Osteoblast (primary cell): ENCODE measurements at regions not wholly inside any gene's neighbourhood (a gene's known extent, or its start where the extent isn't known, plus 50 kb on each side); places are given as distances from the start of the nearest gene placed in this dataset.
A peak's percentile ranks its signal among the peaks of the same experiment; 100 is the strongest.

Experiments used
- DNase-seq: peaks from one replicate; pipeline ENCODE4 v3.0.0; 2011; ENCODE audit warnings: low spot score, mixed read lengths; ENCODE audit not compliant: insufficient read length; ENCODE audit errors: missing footprints
- H2AFZ ChIP-seq: 2 replicates; pipeline ENCODE4 v1.6.0; 2011; ENCODE audit warnings: mild to moderate bottlenecking, low read length
- H3K27ac ChIP-seq: 2 replicates; pipeline ENCODE4 v1.5.1; 2011; ENCODE audit warnings: mild to moderate bottlenecking, low read depth, low read length, moderate library complexity
- H3K27me3 ChIP-seq: 2 replicates; pipeline ENCODE4 v1.6.0; 2012; ENCODE audit warnings: mild to moderate bottlenecking, control low read depth, inconsistent platforms, low read length, moderate library complexity; ENCODE audit not compliant: insufficient read depth
- H3K36me3 ChIP-seq: 2 replicates; pipeline ENCODE4 v1.5.1; 2011; ENCODE audit warnings: mild to moderate bottlenecking, low read length, control low read depth, moderate library complexity; ENCODE audit not compliant: insufficient read depth
- H3K4me1 ChIP-seq: 2 replicates; pipeline ENCODE4 v1.5.1; 2011; ENCODE audit warnings: mild to moderate bottlenecking, low read length, control low read depth, moderate library complexity; ENCODE audit not compliant: insufficient read depth
- H3K4me2 ChIP-seq: 2 replicates; pipeline ENCODE4 v1.6.0; 2011; ENCODE audit warnings: mild to moderate bottlenecking, low read length; ENCODE audit not compliant: insufficient read depth
- H3K4me3 ChIP-seq: fragments of 200-600 bp; sonication (generic); 3 replicates; pipeline ENCODE4 v1.5.1; 2012; ENCODE audit warnings: mild to moderate bottlenecking, low read length, inconsistent platforms; ENCODE audit not compliant: insufficient read depth
- H3K79me2 ChIP-seq: 2 replicates; pipeline ENCODE4 v1.6.0; 2012; ENCODE audit warnings: mild to moderate bottlenecking, low read length, control low read depth, inconsistent platforms; ENCODE audit not compliant: insufficient read depth
- H3K9me3 ChIP-seq: 2 replicates; pipeline ENCODE4 v1.5.1; 2011; ENCODE audit warnings: low read depth, low read length, control low read depth
- H4K20me1 ChIP-seq: 2 replicates; pipeline ENCODE4 v1.6.0; 2012; ENCODE audit warnings: mild to moderate bottlenecking, low read length, control low read depth; ENCODE audit not compliant: insufficient read depth
- CTCF ChIP-seq: IDR thresholded peaks from 2 replicates; pipeline ENCODE4 v1.5.1; 2011; ENCODE audit warnings: mild to moderate bottlenecking, low read depth, low read length, moderate library complexity; ENCODE audit errors: extremely low read depth

GRCh38 chrX:150225266-150225665 is 137.9 kb upstream of the MAMLD1 start:
- no peak overlapping the region for H2AFZ ChIP-seq
- no peak overlapping the region for H3K4me3 ChIP-seq
- no peak for TF ChIP-seq CTCF
- H3K79me2 ChIP-seq, result no peaks in the 10 kb centered on the region
- no peak overlapping the region for H3K4me2 ChIP-seq
- DNase-seq, result no peak
- no peaks in the 10 kb centered on the region for H3K27me3 ChIP-seq
- no peaks in the 10 kb centered on the region for H4K20me1 ChIP-seq
- no peaks in the 10 kb centered on the region for H3K36me3 ChIP-seq
- no peak overlapping the region for H3K27ac ChIP-seq
- no peaks in the 10 kb centered on the region for H3K4me1 ChIP-seq
- H3K9me3 ChIP-seq, result no peaks in the 10 kb centered on the region

GRCh38 chrX:150225756-150226155 is 137.4 kb upstream of the MAMLD1 start:
- peak; percentile 34 for DNase-seq
- H3K4me1 ChIP-seq, result no peaks in the 10 kb centered on the region

GRCh38 chrX:150226223-150226965 is 136.7 kb upstream of the MAMLD1 start:
- Histone ChIP-seq H3K4me1 (no peaks in the 10 kb centered on the region), H3K4me3 (no peak overlapping the region), H3K27me3 (no peaks in the 10 kb centered on the region), H4K20me1 (no peaks in the 10 kb centered on the region), H3K9me3 (no peaks in the 10 kb centered on the region), H3K27ac (no peak overlapping the region), H3K36me3 (no peaks in the 10 kb centered on the region), H3K4me2 (no peak overlapping the region), H3K79me2 (no peaks in the 10 kb centered on the region), H2AFZ (no peak overlapping the region)
- DNase-seq, result no peak
- no peak for TF ChIP-seq CTCF

More at GRCh38 chrX:150225756-150226155, 137.4 kb upstream of the MAMLD1 start:
- H3K36me3 ChIP-seq, result no peaks in the 10 kb centered on the region
- no peak overlapping the region for H3K27ac ChIP-seq
- H3K79me2 ChIP-seq, result no peaks in the 10 kb centered on the region
- no peak for TF ChIP-seq CTCF
- no peak overlapping the region for H2AFZ ChIP-seq
- H3K4me2 ChIP-seq, result no peak overlapping the region
- no peaks in the 10 kb centered on the region for H4K20me1 ChIP-seq
- no peak overlapping the region for H3K4me3 ChIP-seq
- H3K27me3 ChIP-seq, result no peaks in the 10 kb centered on the region
- no peaks in the 10 kb centered on the region for H3K9me3 ChIP-seq

- H3K4me2 ChIP-seq, result no peak overlapping the region
These were observed 135.7 kb upstream of the MAMLD1 start for GRCh38 chrX:150227321-150227860.

More at GRCh38 chrX:150227321-150227860, 135.7 kb upstream of the MAMLD1 start:
- Histone ChIP-seq H3K9me3 (no peaks in the 10 kb centered on the region), H3K79me2 (no peaks in the 10 kb centered on the region), H3K27ac (no peak overlapping the region), H3K4me1 (peaks cover under 1% of the 10 kb centered on the region), H3K27me3 (no peaks in the 10 kb centered on the region), H4K20me1 (no peaks in the 10 kb centered on the region), H2AFZ (no peak overlapping the region), H3K4me3 (no peak overlapping the region), H3K36me3 (no peaks in the 10 kb centered on the region)
- DNase-seq, result no peak
- no peak for TF ChIP-seq CTCF
